Panc1 (cell line): ENCODE measurements at regions not wholly inside any gene's neighbourhood (a gene's known extent, or its start where the extent isn't known, plus 50 kb on each side); places are given as distances from the start of the nearest gene placed in this dataset.

Experiments
- ATAC-seq: fragments of 200-7000 bp; cut with Tn5 transposase; 2 replicates; pipeline ENCODE4 v1.9.1; 2020; ENCODE audit warnings: mild to moderate bottlenecking, moderate library complexity
- BruUV-seq: library from RNA; stranded (reverse); fragments of 400-500 nt; replicated peaks from 2 replicates; lab custom pipeline; 2021; lab: Mats Ljungman, UMichigan
- CTCF ChIA-PET: fragments of 300-600 bp; sonication (Branson Sonifier 250); formaldehyde crosslinking; loops from one replicate; lab custom pipeline; 2022; ENCODE audit warnings: antibody characterized with exemption; lab: Charles Lee
- POLR2A ChIA-PET: fragments of 300-600 bp; sonication (Branson Sonifier 250); formaldehyde crosslinking; loops from one replicate; lab custom pipeline; 2022; ENCODE audit warnings: antibody characterized with exemption; lab: Charles Lee
- DNase-seq: peaks from one replicate; pipeline ENCODE4 v3.0.0-alpha.2; 2010; ENCODE audit warnings: low read depth, low spot score
- H3K27ac ChIP-seq: 2 replicates; pipeline ENCODE4 v1.5.1; 2011; ENCODE audit warnings: mild to moderate bottlenecking, low read length, inconsistent platforms
- H3K27me3 ChIP-seq: fragments of 200-500 bp; sonication (Bioruptor generic); 2 replicates; pipeline ENCODE4 v1.6.0; 2014; ENCODE audit warnings: low read length, inconsistent platforms; ENCODE audit not compliant: control insufficient read depth, insufficient read depth
- H3K36me3 ChIP-seq: fragments of 200-500 bp; sonication (Bioruptor generic); 2 replicates; pipeline ENCODE4 v1.5.1; 2014; ENCODE audit warnings: inconsistent platforms, mild to moderate bottlenecking, low read length, moderate library complexity; ENCODE audit not compliant: control insufficient read depth, insufficient read depth
- H3K4me1 ChIP-seq: 2 replicates; pipeline ENCODE4 v1.5.1; 2011; ENCODE audit warnings: inconsistent platforms, mild to moderate bottlenecking, low read length, moderate library complexity; ENCODE audit not compliant: control insufficient read depth, insufficient read depth
- H3K4me3 ChIP-seq, 2 experiments: 2 replicates each; pipeline ENCODE4 v1.5.1; 2011 to 2012; ENCODE audit warnings: low read depth in 2 of 2, low read length in 2 of 2, mild to moderate bottlenecking in 2 of 2, inconsistent platforms in 1 of 2, moderate library complexity in 1 of 2
- H3K9me3 ChIP-seq: fragments of 200-500 bp; sonication (Bioruptor generic); 2 replicates; pipeline ENCODE4 v1.5.1; 2014; ENCODE audit warnings: low read depth, mild to moderate bottlenecking, inconsistent platforms, low read length, moderate library complexity; ENCODE audit not compliant: control insufficient read depth, insufficient read depth
- POLR2AphosphoS5 ChIP-seq: IDR thresholded peaks from 2 replicates; pipeline ENCODE4 v1.6.1; 2012; ENCODE audit warnings: mild to moderate bottlenecking, low read depth, low read length, moderate library complexity
- SIN3A ChIP-seq: IDR thresholded peaks from 2 replicates; pipeline ENCODE4 v1.6.1; 2012; ENCODE audit warnings: low read depth, mild to moderate bottlenecking, low read length, moderate library complexity, borderline replicate concordance; ENCODE audit not compliant: insufficient read depth
- TCF7L2 ChIP-seq: IDR thresholded peaks from 2 replicates; pipeline ENCODE4 v1.6.1; 2011; ENCODE audit warnings: mild to moderate bottlenecking, low read depth, low read length, inconsistent platforms
- in situ Hi-C: cut with HindIII; loops from 2 replicates; pipeline ENCODE4 v1.10.0; 2016; ENCODE audit warnings: low sequenced_read_pairs, low pct_unique_long_range_greater_than_20kb
- intact Hi-C: fragments of 100-400 bp; cut with micrococcal nuclease; formaldehyde crosslinking; loops from one replicate; pipeline ENCODE4 v1.10.0; 2022; ENCODE audit not compliant: unreplicated experiment
- TF ChIP-seq, protein P1 (sequence below): fragments of 450-650 bp; IDR thresholded peaks from 2 replicates; pipeline ENCODE4 v1.5.1; 2017; ENCODE audit warnings: mild to moderate bottlenecking
- TF ChIP-seq, protein P2 (sequence below), 2 experiments: IDR thresholded peaks; 2 replicates each; pipeline ENCODE4 v1.6.1; 2011 to 2012; ENCODE audit warnings: low read depth in 2 of 2, control low read depth in 1 of 2, low read length in 1 of 2, mild to moderate bottlenecking in 1 of 2, moderate library complexity in 1 of 2; ENCODE audit not compliant: insufficient read depth in 1 of 2

DNA sequence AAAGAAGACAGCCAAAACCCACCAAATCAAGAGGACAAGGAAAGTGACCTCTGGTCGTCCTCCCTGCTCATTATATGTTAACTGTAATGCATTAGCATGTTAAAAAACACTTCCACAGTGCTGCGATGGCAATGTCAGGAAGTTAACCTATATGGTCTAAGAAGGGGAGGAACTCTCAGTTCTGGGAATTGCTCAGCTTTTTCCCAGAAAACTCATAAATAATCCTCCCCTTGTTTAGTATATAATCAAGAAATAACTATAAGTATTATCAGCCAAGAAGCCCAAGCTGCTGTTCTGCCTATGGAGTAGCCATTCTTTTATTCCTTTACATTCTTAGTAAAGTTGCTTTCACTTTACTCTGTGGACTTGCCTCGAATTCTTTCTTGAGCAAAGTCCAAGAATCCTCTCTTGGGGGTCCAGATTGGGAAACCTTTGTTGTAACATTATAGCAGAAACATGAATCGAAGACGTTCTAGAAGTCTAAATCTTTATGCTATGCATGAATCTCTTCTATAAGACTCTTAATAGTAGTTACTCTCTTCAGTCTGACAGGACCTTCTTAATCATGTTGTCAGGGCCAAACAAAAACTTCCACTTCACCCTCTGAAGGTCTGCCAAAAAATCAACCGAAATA is 110.0 kb upstream of the VANGL1 start:
- no peaks in the 10 kb centered on the region for H3K36me3 ChIP-seq
- no peak for ATAC-seq
- TF ChIP-seq, protein P1, sequence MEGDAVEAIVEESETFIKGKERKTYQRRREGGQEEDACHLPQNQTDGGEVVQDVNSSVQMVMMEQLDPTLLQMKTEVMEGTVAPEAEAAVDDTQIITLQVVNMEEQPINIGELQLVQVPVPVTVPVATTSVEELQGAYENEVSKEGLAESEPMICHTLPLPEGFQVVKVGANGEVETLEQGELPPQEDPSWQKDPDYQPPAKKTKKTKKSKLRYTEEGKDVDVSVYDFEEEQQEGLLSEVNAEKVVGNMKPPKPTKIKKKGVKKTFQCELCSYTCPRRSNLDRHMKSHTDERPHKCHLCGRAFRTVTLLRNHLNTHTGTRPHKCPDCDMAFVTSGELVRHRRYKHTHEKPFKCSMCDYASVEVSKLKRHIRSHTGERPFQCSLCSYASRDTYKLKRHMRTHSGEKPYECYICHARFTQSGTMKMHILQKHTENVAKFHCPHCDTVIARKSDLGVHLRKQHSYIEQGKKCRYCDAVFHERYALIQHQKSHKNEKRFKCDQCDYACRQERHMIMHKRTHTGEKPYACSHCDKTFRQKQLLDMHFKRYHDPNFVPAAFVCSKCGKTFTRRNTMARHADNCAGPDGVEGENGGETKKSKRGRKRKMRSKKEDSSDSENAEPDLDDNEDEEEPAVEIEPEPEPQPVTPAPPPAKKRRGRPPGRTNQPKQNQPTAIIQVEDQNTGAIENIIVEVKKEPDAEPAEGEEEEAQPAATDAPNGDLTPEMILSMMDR, result no peak
- TF ChIP-seq SIN3A (no peak), TCF7L2 (no peak), POLR2AphosphoS5 (no peak)
- TF ChIP-seq, protein P2, sequence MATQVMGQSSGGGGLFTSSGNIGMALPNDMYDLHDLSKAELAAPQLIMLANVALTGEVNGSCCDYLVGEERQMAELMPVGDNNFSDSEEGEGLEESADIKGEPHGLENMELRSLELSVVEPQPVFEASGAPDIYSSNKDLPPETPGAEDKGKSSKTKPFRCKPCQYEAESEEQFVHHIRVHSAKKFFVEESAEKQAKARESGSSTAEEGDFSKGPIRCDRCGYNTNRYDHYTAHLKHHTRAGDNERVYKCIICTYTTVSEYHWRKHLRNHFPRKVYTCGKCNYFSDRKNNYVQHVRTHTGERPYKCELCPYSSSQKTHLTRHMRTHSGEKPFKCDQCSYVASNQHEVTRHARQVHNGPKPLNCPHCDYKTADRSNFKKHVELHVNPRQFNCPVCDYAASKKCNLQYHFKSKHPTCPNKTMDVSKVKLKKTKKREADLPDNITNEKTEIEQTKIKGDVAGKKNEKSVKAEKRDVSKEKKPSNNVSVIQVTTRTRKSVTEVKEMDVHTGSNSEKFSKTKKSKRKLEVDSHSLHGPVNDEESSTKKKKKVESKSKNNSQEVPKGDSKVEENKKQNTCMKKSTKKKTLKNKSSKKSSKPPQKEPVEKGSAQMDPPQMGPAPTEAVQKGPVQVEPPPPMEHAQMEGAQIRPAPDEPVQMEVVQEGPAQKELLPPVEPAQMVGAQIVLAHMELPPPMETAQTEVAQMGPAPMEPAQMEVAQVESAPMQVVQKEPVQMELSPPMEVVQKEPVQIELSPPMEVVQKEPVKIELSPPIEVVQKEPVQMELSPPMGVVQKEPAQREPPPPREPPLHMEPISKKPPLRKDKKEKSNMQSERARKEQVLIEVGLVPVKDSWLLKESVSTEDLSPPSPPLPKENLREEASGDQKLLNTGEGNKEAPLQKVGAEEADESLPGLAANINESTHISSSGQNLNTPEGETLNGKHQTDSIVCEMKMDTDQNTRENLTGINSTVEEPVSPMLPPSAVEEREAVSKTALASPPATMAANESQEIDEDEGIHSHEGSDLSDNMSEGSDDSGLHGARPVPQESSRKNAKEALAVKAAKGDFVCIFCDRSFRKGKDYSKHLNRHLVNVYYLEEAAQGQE (IDR thresholded peaks at IDR 0.05; ENCODE audit: insufficient read depth in 1 of 2, low read depth in 2 of 2, low read length in 1 of 2), result no peak
- BruUV-seq, result no TSS peak
- no peak overlapping the region for H3K27ac ChIP-seq
- H3K27me3 ChIP-seq, result no peaks in the 10 kb centered on the region
- H3K4me1 ChIP-seq, result no peaks in the 10 kb centered on the region
- intact Hi-C loops, result no loop called here
- H3K4me3 ChIP-seq, result no peak overlapping the region
- H3K9me3 ChIP-seq, result no peaks in the 10 kb centered on the region
- ChIA-PET CTCF (no interaction called here), POLR2A (no interaction called here)
- no peak for DNase-seq
- in situ Hi-C loops, result no loop called here

DNA sequence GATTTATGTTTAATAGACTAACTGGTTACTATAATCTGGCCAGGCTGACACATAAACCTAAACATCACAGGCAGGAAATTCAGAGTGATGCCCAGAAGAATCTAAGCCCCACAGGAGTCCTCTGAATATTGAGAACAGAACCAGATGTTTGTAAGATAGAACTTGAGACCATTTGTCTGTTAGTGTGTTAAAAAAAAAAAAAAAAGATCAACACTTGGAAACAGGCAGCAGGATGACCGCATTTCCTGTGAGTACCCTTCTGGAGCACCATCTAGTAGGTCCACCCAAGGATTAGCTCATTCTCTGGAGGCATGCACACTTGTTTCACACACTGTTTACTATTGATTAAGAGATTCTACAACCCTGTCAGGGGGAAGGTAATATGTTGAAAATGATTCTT is 111.4 kb upstream of the VANGL1 start:
- Histone ChIP-seq H3K4me3 (no peak overlapping the region), H3K27me3 (no peaks in the 10 kb centered on the region), H3K9me3 (no peaks in the 10 kb centered on the region), H3K27ac (no peak overlapping the region), H3K36me3 (no peaks in the 10 kb centered on the region), H3K4me1 (no peaks in the 10 kb centered on the region)
- POLR2A ChIA-PET, result no interaction called here
- in situ Hi-C loops, result no loop called here
- CTCF ChIA-PET, result no interaction called here
- no TSS peak for BruUV-seq
- ATAC-seq (no peak), DNase-seq (no peak)
- TF ChIP-seq, protein P2 (IDR thresholded peaks at IDR 0.05; ENCODE audit: insufficient read depth in 1 of 2, low read depth in 2 of 2, low read length in 1 of 2), result no peak
- TF ChIP-seq, protein P1, result no peak
- TF ChIP-seq TCF7L2 (no peak), SIN3A (no peak), POLR2AphosphoS5 (no peak)
- intact Hi-C loops, result no loop called here
